A673 (cell line): ENCODE measurements at regions not wholly inside any gene's neighbourhood (a gene's known extent, or its start where the extent isn't known, plus 50 kb on each side); places are given as distances from the start of the nearest gene placed in this dataset.

Experiments used
- BruUV-seq: library from RNA; stranded (reverse); fragments of 400-500 nt; replicated peaks from 2 replicates; lab custom pipeline; 2021; lab: Mats Ljungman, UMichigan
- CTCF ChIA-PET: fragments of 300-600 bp; sonication (Branson Sonifier 250); formaldehyde crosslinking; loops from one replicate; lab custom pipeline; 2022; ENCODE audit warnings: antibody characterized with exemption; lab: Charles Lee
- POLR2A ChIA-PET: fragments of 300-600 bp; sonication (Branson Sonifier 250); formaldehyde crosslinking; loops from one replicate; lab custom pipeline; 2022; ENCODE audit warnings: antibody characterized with exemption; ENCODE audit not compliant: low non-redundant PET; lab: Charles Lee
- DNase-seq: peaks from one replicate; pipeline ENCODE4 v3.0.0-alpha.2; 2015; ENCODE audit warnings: low spot score
- H3K27ac ChIP-seq: fragments of 200-600 bp; sonication (generic); 2 replicates; pipeline ENCODE4 v1.5.1; 2016; ENCODE audit warnings: mixed run types, low read depth, mild to moderate bottlenecking, mixed read lengths, antibody characterized with exemption, low read length; ENCODE audit not compliant: poor library complexity, severe bottlenecking
- H3K27me3 ChIP-seq: fragments of 200-600 bp; sonication (generic); replicated peaks from 2 replicates; pipeline ENCODE4 v1.6.1; 2017; ENCODE audit warnings: mixed run types, low read depth, mild to moderate bottlenecking, mixed read lengths, antibody characterized with exemption, low read length; ENCODE audit not compliant: insufficient read depth, poor library complexity
- H3K36me3 ChIP-seq: fragments of 200-600 bp; sonication (generic); 2 replicates; pipeline ENCODE4 v1.6.1; 2016; ENCODE audit warnings: mixed run types, mild to moderate bottlenecking, mixed read lengths, antibody characterized with exemption, low read length; ENCODE audit not compliant: insufficient read depth, poor library complexity, severe bottlenecking
- H3K4me1 ChIP-seq: fragments of 200-600 bp; sonication (generic); 2 replicates; pipeline ENCODE4 v1.6.1; 2017; ENCODE audit warnings: mixed run types, mild to moderate bottlenecking, mixed read lengths, antibody characterized with exemption, low read length; ENCODE audit not compliant: insufficient read depth, poor library complexity, severe bottlenecking
- H3K4me3 ChIP-seq: fragments of 200-600 bp; sonication (generic); 2 replicates; pipeline ENCODE4 v1.5.1; 2016; ENCODE audit warnings: low read depth, mixed run types, mild to moderate bottlenecking, mixed read lengths, low read length; ENCODE audit not compliant: poor library complexity, severe bottlenecking
- H3K9me3 ChIP-seq: fragments of 200-600 bp; sonication (generic); 2 replicates; pipeline ENCODE4 v1.6.1; 2016; ENCODE audit warnings: mixed run types, low read depth, mild to moderate bottlenecking, mixed read lengths, antibody characterized with exemption, low read length; ENCODE audit not compliant: poor library complexity, severe bottlenecking
- CTCF ChIP-seq: fragments of 300-800, 200-600 bp; sonication (generic); conservative IDR thresholded peaks from 2 replicates; pipeline ENCODE4 v1.5.1; 2017; ENCODE audit warnings: low read depth, mild to moderate bottlenecking, antibody characterized with exemption, low read length, moderate library complexity, mixed read lengths
- EZH2 ChIP-seq: fragments of 200-600 bp; sonication (generic); IDR thresholded peaks from 2 replicates; pipeline ENCODE4 v1.6.1; 2017; ENCODE audit warnings: borderline replicate concordance, low read depth, mild to moderate bottlenecking, mixed read lengths, antibody characterized with exemption, low read length; ENCODE audit not compliant: poor library complexity, severe bottlenecking
- intact Hi-C: fragments of 100-400 bp; cut with micrococcal nuclease; formaldehyde crosslinking; loops from one replicate; pipeline ENCODE4 v1.10.0; 2022; ENCODE audit not compliant: unreplicated experiment

- H3K4me3 ChIP-seq, result no peak overlapping the region
- H3K4me1 ChIP-seq, result no peaks in the 10 kb centered on the region
- no peaks in the 10 kb centered on the region for H3K36me3 ChIP-seq
- no peak for TF ChIP-seq CTCF
- no peak for TF ChIP-seq EZH2
- no TSS peak for BruUV-seq
- H3K27ac ChIP-seq, result no peak overlapping the region
- H3K9me3 ChIP-seq, result peaks cover 67% of the 10 kb centered on the region
- intact Hi-C loops, result no loop called here
- CTCF ChIA-PET, result no interaction called here
- DNase-seq, result no peak
- POLR2A ChIA-PET, result no interaction called here
- H3K27me3 ChIP-seq, result no peaks in the 10 kb centered on the region
These were observed 304.3 kb upstream of the CTNND2 start for GRCh38 chr5:12208366-12209100.

GRCh38 chr5:12204761-12205160 lies 300.5 kb upstream of the CTNND2 start:
- Histone ChIP-seq H3K27me3 (no peaks in the 10 kb centered on the region), H3K36me3 (no peaks in the 10 kb centered on the region), H3K4me3 (no peak overlapping the region), H3K9me3 (peaks cover 44% of the 10 kb centered on the region), H3K27ac (no peak overlapping the region), H3K4me1 (no peaks in the 10 kb centered on the region)
- no peak for DNase-seq
- intact Hi-C loops, result no loop called here
- POLR2A ChIA-PET, result no interaction called here
- CTCF ChIA-PET, result no interaction called here
- BruUV-seq, result no TSS peak
- no peak for TF ChIP-seq CTCF
- no peak for TF ChIP-seq EZH2

GRCh38 chr5:12193536-12193935 lies 289.3 kb upstream of the CTNND2 start:
- POLR2A ChIA-PET, result no interaction called here
- no peaks in the 10 kb centered on the region for H3K27me3 ChIP-seq
- intact Hi-C loops, result no loop called here
- BruUV-seq, result no TSS peak
- no peaks in the 10 kb centered on the region for H3K4me1 ChIP-seq
- CTCF ChIA-PET, result no interaction called here
- peaks cover 59% of the 10 kb centered on the region for H3K9me3 ChIP-seq
- no peak overlapping the region for H3K27ac ChIP-seq
- TF ChIP-seq CTCF, result no peak
- TF ChIP-seq EZH2, result no peak
- DNase-seq, result no peak
- H3K36me3 ChIP-seq, result no peaks in the 10 kb centered on the region
- H3K4me3 ChIP-seq, result no peak overlapping the region
